Activated naive CD8-positive, alpha-beta T cell treated with anti-CD3 and anti-CD28 coated beads, Interleukin-2, amount 50 U/mL, for 24 hours (primary cell): ENCODE measurements at regions not wholly inside any gene's neighbourhood (a gene's known extent, or its start where the extent isn't known, plus 50 kb on each side); places are given as distances from the start of the nearest gene placed in this dataset.
"Not testable (repeated sequence)": the region's sequence is repeated elsewhere in the genome, so short reads cannot be mapped to it uniquely, and the experiment has no call there.

Experiments used
- ATAC-seq: fragments of 150-1000 bp; cut with Tn5 transposase; one replicate; pipeline ENCODE4 v1.10.0; 2021
- DNase-seq: peaks from one replicate; pipeline ENCODE4 v3.0.0; 2021
- H3K27ac Mint-ChIP-seq: one replicate; pipeline ENCODE4 v1.8.0; 2021; ENCODE audit warnings: mild to moderate bottlenecking, mixed read lengths
- H3K27me3 Mint-ChIP-seq: one replicate; pipeline ENCODE4 v1.8.0; 2021; ENCODE audit warnings: mixed read lengths
- H3K36me3 Mint-ChIP-seq: one replicate; pipeline ENCODE4 v1.8.0; 2021; ENCODE audit warnings: low read depth, mixed read lengths
- H3K4me1 Mint-ChIP-seq: one replicate; pipeline ENCODE4 v1.8.0; 2021; ENCODE audit warnings: mixed read lengths
- H3K4me3 Mint-ChIP-seq: one replicate; pipeline ENCODE4 v1.8.0; 2021; ENCODE audit warnings: mild to moderate bottlenecking, moderate library complexity, mixed read lengths
- H3K9me3 Mint-ChIP-seq: one replicate; pipeline ENCODE4 v1.8.0; 2021; ENCODE audit warnings: mixed read lengths

DNA sequence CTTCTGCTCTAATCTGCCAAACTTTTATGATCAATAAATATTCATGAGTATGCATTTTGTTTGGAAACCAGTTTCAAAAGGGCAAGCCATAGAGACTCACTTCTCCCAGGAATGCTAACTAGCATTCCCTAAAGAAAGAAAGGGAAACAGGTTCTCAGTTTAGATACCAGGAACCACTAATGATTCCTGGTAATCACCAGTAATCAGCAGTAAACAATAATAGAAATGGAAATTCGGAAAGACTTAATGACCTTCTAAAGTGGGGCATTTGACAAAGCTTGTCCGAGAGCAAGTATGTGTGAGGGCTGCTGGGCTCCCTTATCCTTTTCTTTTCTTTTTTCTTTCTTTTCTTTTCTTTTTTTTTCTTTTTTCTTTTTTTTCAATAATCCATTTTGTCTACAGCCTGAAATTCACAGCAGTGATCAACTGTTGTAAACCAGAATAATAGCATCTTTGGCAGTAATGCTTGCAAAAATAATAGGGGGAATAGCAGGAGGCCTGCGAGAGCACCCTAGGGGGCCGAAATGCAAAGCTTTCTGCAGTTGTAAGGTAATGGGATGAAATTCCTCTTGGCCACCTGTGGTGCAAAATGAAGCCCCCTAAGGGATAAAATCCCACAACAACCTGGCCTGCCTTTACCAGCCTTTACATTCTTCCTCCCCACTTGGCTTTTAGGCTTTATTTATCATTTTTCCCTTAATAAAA is 253.2 kb downstream of the ZPLD1 start:
- DNase-seq (no peak), ATAC-seq (no peak)
- no peaks in the 10 kb centered on the region for H3K9me3 Mint-ChIP-seq
- no peak overlapping the region for H3K4me3 Mint-ChIP-seq
- H3K27ac Mint-ChIP-seq, result no peak overlapping the region
- H3K36me3 Mint-ChIP-seq, result no peaks in the 10 kb centered on the region
- H3K4me1 Mint-ChIP-seq, result no peaks in the 10 kb centered on the region
- peaks cover 8% of the 10 kb centered on the region for H3K27me3 Mint-ChIP-seq

DNA sequence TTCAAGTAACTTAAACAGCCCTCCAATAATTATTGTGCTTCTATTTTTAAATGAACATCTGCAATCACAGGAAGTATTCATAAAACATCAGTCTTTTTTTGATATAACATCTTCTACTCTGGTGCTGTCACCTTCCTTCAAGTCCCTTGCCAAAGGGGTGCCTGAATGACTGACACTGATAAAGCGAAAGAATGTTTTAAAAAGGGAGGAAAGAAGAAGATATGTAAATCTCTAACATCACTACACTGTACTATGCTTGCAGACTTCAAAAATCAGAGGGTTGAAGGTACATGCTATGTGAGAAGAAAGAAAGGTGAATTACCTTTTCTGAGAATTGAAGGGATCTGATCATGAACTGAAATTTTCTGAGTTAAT is 253.7 kb downstream of the ZPLD1 start:
- no peaks in the 10 kb centered on the region for H3K9me3 Mint-ChIP-seq

DNA sequence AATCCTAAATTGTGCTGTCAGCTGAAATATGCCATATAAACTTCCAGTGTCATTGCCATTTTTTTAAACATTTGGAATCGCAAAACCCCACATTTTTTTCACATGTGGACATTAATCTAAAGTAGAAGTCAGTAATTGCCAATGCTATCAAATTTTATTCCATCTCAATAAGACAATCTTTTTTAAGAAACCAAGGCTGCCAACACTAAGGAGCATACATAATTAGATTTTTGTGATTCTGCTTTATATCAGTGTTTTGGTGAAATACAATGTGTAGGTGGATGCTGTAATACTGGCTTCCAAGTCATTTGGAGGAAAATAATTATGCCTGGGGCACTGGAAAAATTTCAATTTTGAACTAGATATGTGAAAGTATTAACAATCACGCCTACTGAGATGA is 256.7 kb downstream of the ZPLD1 start:
- no peaks in the 10 kb centered on the region for H3K36me3 Mint-ChIP-seq
- ATAC-seq (no peak), DNase-seq (no peak)
- H3K9me3 Mint-ChIP-seq, result peaks cover 4% of the 10 kb centered on the region
- H3K4me1 Mint-ChIP-seq, result no peaks in the 10 kb centered on the region
- no peak overlapping the region for H3K4me3 Mint-ChIP-seq
- no peak overlapping the region for H3K27ac Mint-ChIP-seq
- H3K27me3 Mint-ChIP-seq, result peaks cover 4% of the 10 kb centered on the region

More for the DNA sequence above, 253.7 kb downstream of the ZPLD1 start:
- H3K4me1 Mint-ChIP-seq, result no peaks in the 10 kb centered on the region
- no peak overlapping the region for H3K27ac Mint-ChIP-seq
- H3K36me3 Mint-ChIP-seq, result no peaks in the 10 kb centered on the region
- H3K4me3 Mint-ChIP-seq, result no peak overlapping the region
- DNase-seq, result no peak
- no peak for ATAC-seq
- H3K27me3 Mint-ChIP-seq, result peaks cover 8% of the 10 kb centered on the region

DNA sequence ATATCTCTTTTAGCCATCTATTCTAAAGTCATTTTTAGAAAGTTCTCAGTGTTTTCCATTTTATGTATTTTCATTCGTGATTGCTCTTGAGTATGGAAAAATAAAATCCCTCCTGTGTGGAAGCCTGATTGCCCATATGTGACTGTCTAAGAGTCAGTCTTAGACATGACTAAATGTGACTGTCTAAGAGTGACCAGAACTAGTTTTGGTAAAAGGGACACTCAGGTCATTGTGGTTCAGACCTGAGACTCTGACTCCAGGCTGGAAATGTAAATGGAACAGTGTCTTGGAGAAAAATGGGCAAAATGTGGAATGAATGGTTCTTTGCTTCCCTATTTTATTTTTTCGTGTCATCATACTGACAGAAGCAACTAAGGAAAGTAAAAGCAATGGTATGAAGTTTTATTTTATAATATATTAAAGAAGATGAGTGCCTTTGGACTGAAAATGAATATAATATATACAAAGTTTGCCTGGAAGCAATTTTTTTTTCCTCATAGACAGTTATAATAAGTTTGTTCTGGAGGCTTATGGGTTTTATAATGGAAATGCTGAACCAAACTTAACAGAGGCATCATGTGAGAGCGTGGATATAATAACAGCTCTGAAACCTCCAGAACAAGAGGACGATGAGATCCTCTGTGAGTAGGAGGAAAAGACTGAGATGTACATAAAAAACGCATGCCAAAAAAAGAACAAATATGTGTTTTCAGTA is 264.4 kb downstream of the ZPLD1 start:
- Mint-ChIP-seq H3K4me1 (no peaks in the 10 kb centered on the region), H3K36me3 (no peaks in the 10 kb centered on the region), H3K27ac (no peak overlapping the region), H3K27me3 (no peaks in the 10 kb centered on the region), H3K4me3 (no peak overlapping the region), H3K9me3 (peaks cover 4% of the 10 kb centered on the region)
- DNase-seq, result no peak
- ATAC-seq, result no peak

DNA sequence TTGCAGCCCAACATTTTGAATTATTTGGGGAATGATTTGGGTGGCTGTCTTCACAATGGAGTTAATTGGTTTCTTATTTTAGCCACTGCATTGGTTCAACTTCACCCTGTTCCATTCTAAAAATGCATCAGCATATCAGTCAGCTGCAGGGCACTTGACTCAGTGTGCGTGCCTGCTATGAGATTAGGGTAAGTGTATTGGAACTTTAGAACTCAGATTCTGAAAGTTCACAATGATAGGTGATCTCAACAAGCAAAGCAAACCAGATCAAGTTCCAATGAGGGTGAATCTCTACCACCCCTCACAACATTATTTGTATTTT is 265.0 kb downstream of the ZPLD1 start:
- H3K4me3 Mint-ChIP-seq, result no peak overlapping the region
- no peaks in the 10 kb centered on the region for H3K27me3 Mint-ChIP-seq
- no peak overlapping the region for H3K27ac Mint-ChIP-seq
- DNase-seq (no peak), ATAC-seq (no peak)
- peaks cover 4% of the 10 kb centered on the region for H3K9me3 Mint-ChIP-seq
- no peaks in the 10 kb centered on the region for H3K36me3 Mint-ChIP-seq
- H3K4me1 Mint-ChIP-seq, result no peaks in the 10 kb centered on the region

DNA sequence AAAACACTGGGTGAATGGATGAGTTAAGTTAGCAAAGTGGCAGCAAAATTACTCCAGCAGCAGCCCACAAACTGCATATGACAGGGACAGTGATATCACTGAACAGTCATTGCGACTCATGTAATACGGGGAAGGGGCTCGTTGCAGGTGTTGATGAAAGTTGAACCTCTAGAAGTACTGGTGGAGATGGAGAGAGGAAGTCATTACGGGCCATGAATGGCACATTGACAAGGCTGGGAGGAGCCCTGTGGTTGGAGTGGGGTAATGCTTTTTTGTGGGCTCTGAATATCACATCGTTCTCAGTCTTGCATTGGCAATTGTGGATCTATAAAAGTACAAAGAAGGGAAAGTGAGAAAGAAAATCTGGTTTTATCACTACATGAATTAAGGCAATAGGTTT is 278.1 kb downstream of the ZPLD1 start:
- ATAC-seq, result peak; percentile 47
- Mint-ChIP-seq H3K4me3 (no peak overlapping the region), H3K27me3 (no peaks in the 10 kb centered on the region), H3K36me3 (no peaks in the 10 kb centered on the region), H3K9me3 (no peaks in the 10 kb centered on the region), H3K4me1 (peaks cover 8% of the 10 kb centered on the region), H3K27ac (no peak overlapping the region)
- no peak for DNase-seq

DNA sequence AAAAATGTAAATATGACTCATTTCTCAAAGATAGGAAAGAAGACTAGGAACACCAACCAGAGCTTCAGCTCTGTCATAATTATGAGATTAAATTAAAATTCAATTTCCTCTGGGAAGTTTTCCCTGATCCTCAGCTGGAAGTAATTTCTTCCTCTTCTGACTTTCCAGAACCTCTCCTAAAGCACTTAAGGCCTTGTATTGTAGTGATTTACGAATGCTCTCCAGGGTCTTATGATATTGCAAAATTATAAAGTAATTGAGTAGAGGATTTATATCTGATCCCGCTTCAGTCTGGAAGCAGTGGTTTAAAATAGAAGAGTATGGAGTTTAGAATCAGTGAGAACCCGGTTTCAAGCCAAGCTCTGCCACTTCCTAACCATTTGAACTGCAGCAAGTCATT is 279.8 kb downstream of the ZPLD1 start:
- no peak overlapping the region for H3K27ac Mint-ChIP-seq
- H3K9me3 Mint-ChIP-seq, result no peaks in the 10 kb centered on the region
- no peak overlapping the region for H3K4me3 Mint-ChIP-seq
- ATAC-seq (no peak), DNase-seq (no peak)
- peaks cover 8% of the 10 kb centered on the region for H3K4me1 Mint-ChIP-seq
- H3K27me3 Mint-ChIP-seq, result no peaks in the 10 kb centered on the region
- H3K36me3 Mint-ChIP-seq, result no peaks in the 10 kb centered on the region

DNA sequence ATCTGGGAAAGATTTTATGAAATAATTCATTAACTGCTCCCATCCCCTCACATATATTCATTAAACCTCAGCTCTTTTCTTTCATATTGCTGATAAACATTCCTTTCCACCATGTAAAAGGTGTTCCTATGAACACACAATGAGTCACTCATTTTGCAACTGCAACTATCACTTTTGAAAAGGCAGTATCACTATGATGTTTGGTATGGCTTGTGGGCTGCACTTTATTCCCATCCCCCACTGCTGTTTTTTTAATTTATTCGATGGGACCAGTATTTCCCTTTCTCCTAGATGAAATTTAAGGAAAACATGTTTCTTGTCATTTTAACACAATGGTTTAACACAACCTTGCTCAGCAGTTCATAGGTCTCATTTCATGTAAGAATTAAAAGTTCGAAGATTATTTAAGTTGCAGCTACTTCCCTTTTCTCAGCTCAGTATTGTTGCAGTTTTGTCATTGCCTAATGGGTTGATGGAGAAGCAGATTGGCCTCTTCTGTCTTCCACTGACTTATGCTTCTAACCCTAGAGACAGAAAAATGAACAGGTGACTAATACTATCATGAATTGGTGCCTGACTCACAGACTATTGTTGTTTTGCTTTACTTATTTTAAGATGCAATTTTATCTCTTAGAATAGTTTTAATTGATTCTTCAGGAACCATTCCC is 280.3 kb downstream of the ZPLD1 start:
- Mint-ChIP-seq H3K4me3 (no peak overlapping the region), H3K27ac (no peak overlapping the region), H3K27me3 (no peaks in the 10 kb centered on the region), H3K9me3 (no peaks in the 10 kb centered on the region), H3K4me1 (peaks cover 8% of the 10 kb centered on the region), H3K36me3 (no peaks in the 10 kb centered on the region)
- DNase-seq (no peak), ATAC-seq (peak; percentile 86)

DNA sequence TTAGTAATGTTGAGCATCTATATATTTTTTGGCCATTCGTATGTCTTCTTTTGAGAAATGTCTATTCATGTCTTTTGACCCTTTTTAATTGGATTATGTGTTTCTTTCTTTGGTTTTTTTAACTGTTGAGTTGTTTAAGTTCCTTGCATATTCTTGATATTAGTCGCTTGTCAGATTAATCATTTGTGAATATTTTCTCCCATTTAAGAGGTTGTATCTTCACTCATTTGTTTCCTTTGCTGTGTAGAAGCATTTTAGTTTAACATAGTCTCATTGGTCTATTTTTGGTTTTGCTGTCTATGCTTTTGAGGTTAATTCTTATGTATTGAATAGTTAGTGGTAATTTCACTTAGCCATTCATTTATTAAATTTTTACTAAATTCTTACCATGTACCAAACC is 283.8 kb downstream of the ZPLD1 start:
- H3K4me1 Mint-ChIP-seq, result peaks cover 8% of the 10 kb centered on the region
- DNase-seq (no peak), ATAC-seq (no peak)
- H3K9me3 Mint-ChIP-seq, result no peaks in the 10 kb centered on the region
- no peak overlapping the region for H3K4me3 Mint-ChIP-seq
- H3K27ac Mint-ChIP-seq, result no peak overlapping the region
- no peaks in the 10 kb centered on the region for H3K27me3 Mint-ChIP-seq
- H3K36me3 Mint-ChIP-seq, result no peaks in the 10 kb centered on the region

DNA sequence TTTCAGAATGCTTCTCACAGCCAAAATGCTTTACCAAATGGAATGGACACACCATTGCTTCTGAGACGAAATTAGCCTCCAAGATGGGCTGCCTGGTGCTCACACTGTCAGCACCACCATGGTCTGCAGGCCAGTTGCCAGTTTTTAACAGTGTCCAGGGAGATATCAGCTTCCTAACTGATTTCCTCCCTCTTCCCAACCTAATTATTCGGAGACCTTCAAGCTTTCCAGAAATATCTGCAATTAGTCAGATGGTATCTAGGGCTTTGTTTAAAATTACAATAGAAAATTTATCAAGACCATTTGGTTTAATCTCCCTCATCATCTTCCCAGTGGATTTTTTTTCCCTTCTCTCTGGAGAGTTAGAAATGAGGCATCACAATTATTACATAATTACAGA is 287.5 kb downstream of the ZPLD1 start:
- H3K36me3 Mint-ChIP-seq, result no peaks in the 10 kb centered on the region
- DNase-seq (no peak), ATAC-seq (no peak)
- H3K4me3 Mint-ChIP-seq, result no peak overlapping the region
- H3K27ac Mint-ChIP-seq, result no peak overlapping the region
- H3K9me3 Mint-ChIP-seq, result no peaks in the 10 kb centered on the region
- H3K4me1 Mint-ChIP-seq, result no peaks in the 10 kb centered on the region
- peaks cover 2% of the 10 kb centered on the region for H3K27me3 Mint-ChIP-seq

DNA sequence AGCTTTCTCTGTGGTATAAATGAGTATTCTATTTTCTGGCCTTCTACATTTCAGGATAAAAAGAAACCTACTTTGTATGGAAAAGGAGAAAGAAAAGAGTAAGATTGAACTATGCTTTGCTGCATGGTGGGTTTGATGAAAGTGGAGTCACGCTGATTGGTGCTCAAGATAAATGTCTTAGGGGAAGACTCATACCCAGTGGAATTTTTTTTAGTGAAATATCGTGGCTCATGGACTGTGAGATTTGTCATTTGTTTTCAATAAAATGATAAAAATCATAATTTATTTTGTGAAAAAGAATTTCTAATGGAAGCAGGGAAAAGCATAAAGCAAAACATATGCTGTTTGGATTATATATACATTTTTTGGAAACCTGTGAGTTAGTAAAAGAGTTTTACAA is 292.5 kb downstream of the ZPLD1 start:
- DNase-seq, result no peak
- Mint-ChIP-seq H3K4me1 (no peaks in the 10 kb centered on the region), H3K4me3 (no peak overlapping the region), H3K27ac (no peak overlapping the region), H3K9me3 (no peaks in the 10 kb centered on the region), H3K36me3 (no peaks in the 10 kb centered on the region), H3K27me3 (peaks cover 3% of the 10 kb centered on the region)
- ATAC-seq, result no peak

DNA sequence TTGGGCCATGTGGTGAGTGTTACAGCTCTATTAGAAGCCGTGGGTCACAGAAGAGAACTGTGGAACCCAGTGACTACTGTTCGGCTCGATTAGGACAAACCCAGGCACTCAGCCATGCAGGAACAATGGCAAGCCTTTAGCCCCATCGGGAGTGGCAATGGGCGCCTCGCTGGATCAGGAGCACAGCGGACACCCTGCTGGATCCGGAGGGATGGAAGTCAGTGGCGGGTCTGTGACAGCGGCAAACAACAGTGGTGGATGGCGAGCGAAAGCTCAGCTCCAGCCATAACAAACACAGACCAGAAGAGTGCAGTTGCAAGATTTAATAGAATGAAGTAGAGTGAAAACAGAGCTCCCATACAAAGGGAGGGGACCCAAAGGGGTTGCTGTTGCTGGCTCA is 297.8 kb downstream of the ZPLD1 start:
- H3K27me3 Mint-ChIP-seq, ATAC-seq, H3K4me3 Mint-ChIP-seq, H3K4me1 Mint-ChIP-seq, H3K9me3 Mint-ChIP-seq, H3K27ac Mint-ChIP-seq, DNase-seq, H3K36me3 Mint-ChIP-seq: not testable (repeated sequence)

DNA sequence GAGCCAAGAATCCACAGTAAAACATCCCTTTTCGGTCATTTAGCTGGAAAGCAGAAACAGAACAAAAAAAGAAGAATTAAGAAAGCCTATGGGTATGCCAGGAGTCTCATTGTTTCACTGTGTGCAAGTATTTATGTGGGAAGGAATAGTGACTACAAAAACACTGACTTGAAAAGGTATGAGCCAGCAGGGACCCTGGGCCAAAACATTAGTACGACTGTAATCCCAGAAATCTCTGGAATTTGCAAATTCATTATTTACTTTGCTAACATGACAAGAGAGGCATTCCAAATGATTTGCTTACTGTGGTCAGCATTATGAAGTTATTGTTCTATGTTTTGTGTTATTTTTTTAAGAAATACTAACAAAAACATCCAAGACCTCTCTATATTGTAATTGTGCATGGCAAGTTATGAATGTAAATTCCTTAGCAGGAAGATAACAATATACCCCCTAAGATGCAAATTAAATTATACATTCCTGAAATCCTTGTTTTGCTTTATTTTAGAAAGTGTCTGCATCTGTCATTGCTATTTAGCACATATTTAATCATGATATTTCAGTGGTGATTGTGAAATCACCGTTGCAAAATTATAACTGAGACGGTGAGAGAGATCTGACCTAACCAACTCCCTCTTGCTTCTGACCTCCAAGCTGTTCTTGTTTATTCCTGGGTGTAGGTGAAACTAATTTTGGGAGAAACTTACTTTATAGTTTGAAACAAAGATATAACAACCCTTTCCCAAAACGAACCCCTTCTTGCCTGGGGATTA is 299.2 kb downstream of the ZPLD1 start:
- Mint-ChIP-seq H3K4me3 (no peak overlapping the region), H3K9me3 (no peaks in the 10 kb centered on the region), H3K27me3 (peaks cover 2% of the 10 kb centered on the region), H3K36me3 (no peaks in the 10 kb centered on the region), H3K4me1 (no peaks in the 10 kb centered on the region), H3K27ac (no peak overlapping the region)
- DNase-seq (no peak), ATAC-seq (no peak)

DNA sequence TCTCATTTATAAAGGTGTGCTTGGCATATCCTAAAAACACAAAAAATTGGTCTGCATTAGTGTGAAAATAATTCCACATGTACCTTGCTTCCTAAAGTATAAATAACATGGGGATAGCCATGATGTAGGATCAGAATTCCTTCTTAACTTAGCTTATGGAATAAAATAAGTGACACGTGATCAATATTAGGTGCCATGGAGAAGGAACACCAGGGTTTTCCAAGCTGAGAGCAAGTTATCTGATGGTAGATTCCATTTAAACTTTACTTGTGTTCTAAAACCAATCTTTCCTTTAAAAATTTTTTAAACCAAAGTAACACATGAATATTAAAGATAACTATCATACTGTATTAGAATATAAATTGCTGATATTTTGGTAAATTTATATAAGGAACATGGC is 300.5 kb downstream of the ZPLD1 start:
- H3K4me1 Mint-ChIP-seq, result no peaks in the 10 kb centered on the region
- DNase-seq, result no peak

More for the DNA sequence above, 300.5 kb downstream of the ZPLD1 start:
- Mint-ChIP-seq H3K4me3 (no peak overlapping the region), H3K27ac (no peak overlapping the region), H3K27me3 (no peaks in the 10 kb centered on the region), H3K9me3 (no peaks in the 10 kb centered on the region), H3K36me3 (no peaks in the 10 kb centered on the region)
- ATAC-seq, result no peak
